Transverse colon (tissue), 3 donors: ENCODE measurements at regions not wholly inside any gene's neighbourhood (a gene's known extent, or its start where the extent isn't known, plus 50 kb on each side); places are given as distances from the start of the nearest gene placed in this dataset.

Experiments
- CTCF ChIP-seq, 5 experiments: fragments of 200-600 bp in 3 of 5; fragments of 450-650 bp in 2 of 5; sonication (generic) in 3 of 5; IDR thresholded peaks; 1 replicate in 2 of 5; 2 replicates in 3 of 5; pipeline ENCODE4 v1.5.1; 2016 to 2017; ENCODE audit warnings: antibody characterized with exemption in 5 of 5, inconsistent platforms in 3 of 5, mild to moderate bottlenecking in 2 of 5, moderate library complexity in 1 of 5
- EP300 ChIP-seq: sonication (generic); formaldehyde crosslinking; IDR thresholded peaks from one replicate; pipeline ENCODE4 v1.6.1; 2017; ENCODE audit warnings: antibody characterized with exemption, low read depth

- TF ChIP-seq CTCF (IDR thresholded peaks at IDR 0.05) (no peak), EP300 (no peak)
Measured at GRCh38 chr11:23727794-23728193, 769.1 kb upstream of the LUZP2 start.
